ENCODE measurements at regions not wholly inside any gene's neighbourhood (a gene's known extent, or its start where the extent isn't known, plus 50 kb on each side); places are given as distances from the start of the nearest gene placed in this dataset.
"Not testable (repeated sequence)": the region's sequence is repeated elsewhere in the genome, so short reads cannot be mapped to it uniquely, and the experiment has no call there.

DNA sequence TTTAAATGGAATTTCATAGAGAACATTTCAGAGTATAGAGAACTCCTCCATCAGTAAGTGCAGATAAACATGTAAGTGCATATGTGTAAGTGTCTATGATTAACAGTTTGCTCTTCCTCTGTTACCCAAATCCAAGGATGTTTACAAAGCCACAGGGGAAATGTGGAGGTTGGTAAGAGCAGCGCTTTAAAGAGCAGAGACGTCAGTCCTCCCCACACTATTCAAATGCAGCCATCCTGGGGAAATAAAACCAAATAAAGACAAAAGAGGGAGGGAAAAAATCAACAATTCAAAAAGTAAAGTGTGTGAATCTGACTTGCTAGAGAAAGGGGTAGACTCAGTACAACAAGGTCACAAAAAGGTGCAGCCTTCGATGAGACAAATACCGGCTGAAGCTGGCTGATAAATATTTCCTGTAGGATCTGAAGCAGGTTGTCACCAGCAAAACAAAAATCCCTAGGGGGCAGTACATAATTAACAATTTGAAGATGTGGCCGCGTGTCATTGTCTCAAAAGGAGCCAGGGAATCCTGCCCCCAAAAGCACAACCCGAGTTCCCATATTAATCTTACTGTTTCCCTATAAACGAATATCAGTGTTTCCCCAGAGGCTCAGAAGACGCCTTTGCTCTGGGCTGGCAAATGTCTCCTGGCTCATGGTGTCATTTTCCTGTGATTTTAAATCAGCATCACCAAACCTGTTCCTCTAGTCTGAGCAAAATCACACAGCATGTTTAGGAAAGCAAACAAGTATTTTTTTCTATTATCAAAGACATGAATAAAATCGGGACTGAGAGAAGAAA, 216.5 kb downstream of the CDCA7 start:
- intact Hi-C loops (cut with DNase I), result no loop called here
- Histone ChIP-seq H3K36me3 (no peaks in the 10 kb centered on the region), H3K27ac (no peak overlapping the region), H3K27me3 (no peaks in the 10 kb centered on the region), H3K4me3 (no peak overlapping the region), H3K4me1 (ENCODE audit: insufficient read depth) (peaks cover 1% of the 10 kb centered on the region), H3K9me3 (no peaks in the 10 kb centered on the region)
- WGBS, 3 donors, result 5 to 12% (median 9%) methylated on average over 10 of the region's 10 CpGs
- DNase-seq, result no peak
- TF ChIP-seq EP300 (IDR thresholded peaks at IDR 0.05) (no peak), POLR2A (IDR thresholded peaks at IDR 0.05) (no peak)
- TF ChIP-seq, protein P1, sequence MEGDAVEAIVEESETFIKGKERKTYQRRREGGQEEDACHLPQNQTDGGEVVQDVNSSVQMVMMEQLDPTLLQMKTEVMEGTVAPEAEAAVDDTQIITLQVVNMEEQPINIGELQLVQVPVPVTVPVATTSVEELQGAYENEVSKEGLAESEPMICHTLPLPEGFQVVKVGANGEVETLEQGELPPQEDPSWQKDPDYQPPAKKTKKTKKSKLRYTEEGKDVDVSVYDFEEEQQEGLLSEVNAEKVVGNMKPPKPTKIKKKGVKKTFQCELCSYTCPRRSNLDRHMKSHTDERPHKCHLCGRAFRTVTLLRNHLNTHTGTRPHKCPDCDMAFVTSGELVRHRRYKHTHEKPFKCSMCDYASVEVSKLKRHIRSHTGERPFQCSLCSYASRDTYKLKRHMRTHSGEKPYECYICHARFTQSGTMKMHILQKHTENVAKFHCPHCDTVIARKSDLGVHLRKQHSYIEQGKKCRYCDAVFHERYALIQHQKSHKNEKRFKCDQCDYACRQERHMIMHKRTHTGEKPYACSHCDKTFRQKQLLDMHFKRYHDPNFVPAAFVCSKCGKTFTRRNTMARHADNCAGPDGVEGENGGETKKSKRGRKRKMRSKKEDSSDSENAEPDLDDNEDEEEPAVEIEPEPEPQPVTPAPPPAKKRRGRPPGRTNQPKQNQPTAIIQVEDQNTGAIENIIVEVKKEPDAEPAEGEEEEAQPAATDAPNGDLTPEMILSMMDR (IDR thresholded peaks at IDR 0.05), result no peak

DNA sequence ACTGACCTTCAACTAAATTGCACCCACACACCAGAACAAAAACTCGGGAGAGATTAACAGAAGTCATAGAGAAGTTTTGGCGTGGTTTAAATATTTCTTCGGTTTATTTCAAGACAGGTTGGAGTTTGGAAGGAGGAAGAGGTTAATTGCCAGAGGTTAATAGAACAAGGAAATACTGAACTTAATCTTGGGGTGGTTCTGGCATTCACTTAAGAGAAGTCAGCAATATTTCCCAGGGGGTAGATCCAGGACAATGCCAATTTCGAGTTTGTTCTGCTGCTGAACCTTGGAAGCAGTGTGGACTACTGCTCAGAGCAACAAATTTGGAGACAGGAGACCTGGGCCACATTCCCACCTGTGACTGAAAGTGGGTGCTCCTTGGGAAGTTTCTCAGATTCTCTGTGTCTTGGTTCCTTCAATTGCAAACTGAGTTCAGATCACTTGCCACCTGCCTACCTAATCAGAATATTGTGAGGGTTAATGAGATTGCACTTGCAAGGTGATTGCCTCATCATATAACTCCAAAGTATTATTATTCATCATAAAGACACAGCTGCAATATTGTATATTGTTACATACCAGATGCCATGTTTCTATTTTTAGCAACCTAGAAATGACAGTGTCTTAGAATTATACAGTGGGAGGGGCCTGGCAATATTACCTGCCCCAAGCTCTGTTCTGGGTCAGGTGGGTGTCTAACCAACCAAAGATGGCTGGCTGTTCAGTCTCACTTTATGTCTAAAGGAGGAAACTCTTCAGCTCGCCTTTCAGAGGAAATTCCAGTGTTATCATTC, 217.4 kb downstream of the CDCA7 start:
- peaks cover 1% of the 10 kb centered on the region for H3K4me1 ChIP-seq (ENCODE audit: insufficient read depth)
- DNase-seq, result no peak
- no peaks in the 10 kb centered on the region for H3K9me3 ChIP-seq
- TF ChIP-seq EP300 (IDR thresholded peaks at IDR 0.05), result no peak
- TF ChIP-seq, protein P1 (IDR thresholded peaks at IDR 0.05), result no peak
- no peak for TF ChIP-seq POLR2A (IDR thresholded peaks at IDR 0.05)
- no peaks in the 10 kb centered on the region for H3K36me3 ChIP-seq
- intact Hi-C loops (cut with DNase I), result no loop called here
- 16 to 21% (median 16%) methylated on average over 5 of the region's 5 CpGs for WGBS, 3 donors
- H3K27me3 ChIP-seq, result no peaks in the 10 kb centered on the region
- H3K4me3 ChIP-seq, result no peak overlapping the region
- no peak overlapping the region for H3K27ac ChIP-seq

DNA sequence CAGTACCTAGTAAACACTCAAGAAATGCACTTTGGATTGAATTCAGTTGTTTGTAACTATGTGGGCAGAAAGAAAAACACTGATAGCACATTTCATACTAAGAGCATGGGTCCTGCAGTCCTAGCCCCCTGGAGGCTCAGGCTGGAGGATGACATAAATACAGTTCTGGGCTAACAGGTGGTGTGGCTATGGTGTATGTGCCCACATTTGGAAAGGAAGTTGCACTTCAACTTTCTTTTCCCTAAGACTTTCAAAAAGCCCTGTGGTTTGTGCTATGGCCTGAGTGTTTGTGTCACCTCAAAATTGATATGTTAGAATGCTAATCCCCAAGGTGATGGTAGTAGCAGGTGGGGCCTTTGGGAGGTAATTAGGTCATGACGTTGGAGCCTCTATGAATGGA, 218.2 kb downstream of the CDCA7 start:
- Histone ChIP-seq H3K9me3 (no peaks in the 10 kb centered on the region), H3K27me3 (no peaks in the 10 kb centered on the region), H3K4me3 (no peak overlapping the region), H3K27ac (no peak overlapping the region), H3K4me1 (ENCODE audit: insufficient read depth) (peaks cover 1% of the 10 kb centered on the region), H3K36me3 (no peaks in the 10 kb centered on the region)
- WGBS, 3 donors, result 83 to 94% (median 89%) methylated on average over 1 of the region's 1 CpG
- TF ChIP-seq POLR2A (IDR thresholded peaks at IDR 0.05) (no peak), EP300 (IDR thresholded peaks at IDR 0.05) (no peak)
- TF ChIP-seq, protein P1 (IDR thresholded peaks at IDR 0.05), result no peak
- intact Hi-C loops (cut with DNase I), result no loop called here
- no peak for DNase-seq

GRCh38 chr2:173573782-173574181, 219.1 kb downstream of the CDCA7 start:
- not testable (repeated sequence) for H3K9me3 ChIP-seq, H3K27me3 ChIP-seq
- 81 to 98% (median 96%) methylated on average over 3 of the region's 3 CpGs for WGBS, 3 donors

More at GRCh38 chr2:173573782-173574181, 219.1 kb downstream of the CDCA7 start:
- DNase-seq; H3K4me3 ChIP-seq; H3K27ac ChIP-seq; H3K4me1 ChIP-seq (ENCODE audit: insufficient read depth); H3K36me3 ChIP-seq; intact Hi-C loops (cut with DNase I): not testable (repeated sequence)

All from ovary (tissue), 7 donors.